ENCODE measurements at regions not wholly inside any gene's neighbourhood (a gene's known extent, or its start where the extent isn't known, plus 50 kb on each side); places are given as distances from the start of the nearest gene placed in this dataset.

DNA sequence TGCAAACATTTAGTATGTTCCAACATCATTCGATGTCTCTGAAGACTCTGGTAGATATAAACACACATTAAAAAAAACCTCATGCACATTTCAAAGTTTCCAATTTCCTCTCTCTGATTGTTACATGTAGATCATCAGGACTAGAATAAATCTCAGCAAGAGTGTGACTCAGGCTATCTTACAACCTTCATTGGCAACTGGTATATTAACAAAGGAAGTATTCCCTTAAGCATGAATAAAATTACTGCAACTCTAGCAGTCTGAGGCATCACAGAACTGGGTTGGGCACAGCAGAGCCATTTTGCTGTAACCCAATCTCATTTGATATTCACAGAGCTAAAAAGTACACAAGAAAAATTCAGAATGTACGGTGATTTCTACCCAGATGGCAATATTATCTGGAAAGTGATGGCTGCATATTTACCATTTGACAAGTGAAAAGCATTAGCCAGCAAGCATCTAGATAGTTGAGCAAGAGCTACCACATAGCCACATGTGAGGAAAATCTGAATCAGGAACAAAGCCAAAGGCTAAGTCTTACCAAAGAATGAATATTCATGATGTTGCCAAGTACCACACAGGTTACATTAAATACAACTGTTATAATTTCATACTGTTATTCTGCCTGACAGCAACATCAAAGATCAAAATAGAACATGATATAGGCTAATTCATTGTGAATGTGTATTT, 232.2 kb downstream of the CRPPA start:
- ChIA-PET CTCF (no interaction called here), POLR2A (no interaction called here)
- Mint-ChIP-seq H3K4me3 (ENCODE audit: unreplicated experiment) (no peak overlapping the region), H3K36me3 (ENCODE audit: insufficient read depth, unreplicated experiment) (no peaks in the 10 kb centered on the region), H3K27ac (ENCODE audit: low read depth, unreplicated experiment) (no peak overlapping the region), H3K9me3 (ENCODE audit: unreplicated experiment) (no peaks in the 10 kb centered on the region), H3K4me1 (ENCODE audit: insufficient read depth, unreplicated experiment) (no peaks in the 10 kb centered on the region), H3K27me3 (ENCODE audit: insufficient read depth, unreplicated experiment) (no peaks in the 10 kb centered on the region)
- BruUV-seq (replicated peaks): no TSS peak
- intact Hi-C loops (cut with micrococcal nuclease): no loop called here
- no peak for TF ChIP-seq CTCF (IDR thresholded peaks at IDR 0.05; ENCODE audit: unreplicated experiment)
- DNase-seq (ENCODE audit: unreplicated experiment): peak; percentile 18

DNA sequence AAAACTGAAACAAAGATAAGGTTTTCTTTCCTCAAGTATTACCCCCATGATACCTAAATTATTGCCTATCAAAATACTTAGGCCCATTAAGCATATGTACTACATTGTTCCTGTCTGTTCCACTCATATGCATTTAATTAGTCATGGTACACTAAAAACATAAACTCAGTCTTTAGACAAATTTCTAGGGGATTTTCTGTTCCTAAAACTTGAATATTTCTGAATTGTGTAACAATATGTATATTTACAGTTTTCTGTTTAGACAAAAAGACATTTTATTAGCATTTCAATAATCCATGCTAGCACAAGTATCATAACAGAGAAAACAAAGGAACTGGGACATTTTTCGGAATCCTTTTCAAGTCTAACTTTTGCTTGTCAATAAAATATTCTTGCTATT, 234.2 kb downstream of the CRPPA start:
- CTCF ChIA-PET: interaction anchor here (0.6 kb wide), 1 partner anchor 790 kb away, joined by 3 read pairs; no protein-coding TSS in a partner anchor
- Mint-ChIP-seq H3K4me1 (ENCODE audit: insufficient read depth, unreplicated experiment) (no peaks in the 10 kb centered on the region), H3K36me3 (ENCODE audit: insufficient read depth, unreplicated experiment) (no peaks in the 10 kb centered on the region), H3K27ac (ENCODE audit: low read depth, unreplicated experiment) (no peak overlapping the region), H3K9me3 (ENCODE audit: unreplicated experiment) (no peaks in the 10 kb centered on the region), H3K4me3 (ENCODE audit: unreplicated experiment) (no peak overlapping the region), H3K27me3 (ENCODE audit: insufficient read depth, unreplicated experiment) (no peaks in the 10 kb centered on the region)
- TF ChIP-seq CTCF (IDR thresholded peaks at IDR 0.05; ENCODE audit: unreplicated experiment): no peak
- intact Hi-C loops (cut with micrococcal nuclease): no loop called here
- no peak for DNase-seq (ENCODE audit: unreplicated experiment)
- POLR2A ChIA-PET: no interaction called here
- no TSS peak for BruUV-seq (replicated peaks)

DNA sequence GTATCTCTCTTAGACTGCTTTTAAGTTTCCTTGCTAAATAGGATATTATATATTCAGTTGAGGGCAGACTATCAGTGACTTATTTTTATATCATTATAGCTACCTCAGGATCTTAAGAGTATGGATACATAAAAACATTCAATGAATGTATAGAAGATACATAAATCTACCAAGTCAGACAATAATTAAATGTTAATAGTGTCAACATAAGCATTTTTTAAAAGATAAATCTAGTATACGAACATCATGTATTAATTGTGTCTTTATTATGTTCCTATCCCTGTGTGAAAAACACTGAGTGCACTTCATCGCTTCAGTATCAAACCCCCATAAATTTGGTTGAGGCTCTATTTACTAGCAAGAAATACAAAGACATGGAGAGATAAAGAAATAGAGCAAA, 242.8 kb downstream of the CRPPA start:
- no peaks in the 10 kb centered on the region for H3K4me1 Mint-ChIP-seq (ENCODE audit: insufficient read depth, unreplicated experiment)
- no peak for DNase-seq (ENCODE audit: unreplicated experiment)
- no peaks in the 10 kb centered on the region for H3K36me3 Mint-ChIP-seq (ENCODE audit: insufficient read depth, unreplicated experiment)
- H3K27ac Mint-ChIP-seq (ENCODE audit: low read depth, unreplicated experiment): no peak overlapping the region
- intact Hi-C loops (cut with micrococcal nuclease): no loop called here
- no peak for TF ChIP-seq CTCF (IDR thresholded peaks at IDR 0.05; ENCODE audit: unreplicated experiment)
- ChIA-PET POLR2A (no interaction called here), CTCF (no interaction called here)
- H3K27me3 Mint-ChIP-seq (ENCODE audit: insufficient read depth, unreplicated experiment): no peaks in the 10 kb centered on the region
- no TSS peak for BruUV-seq (replicated peaks)
- no peaks in the 10 kb centered on the region for H3K9me3 Mint-ChIP-seq (ENCODE audit: unreplicated experiment)
- no peak overlapping the region for H3K4me3 Mint-ChIP-seq (ENCODE audit: unreplicated experiment)

DNA sequence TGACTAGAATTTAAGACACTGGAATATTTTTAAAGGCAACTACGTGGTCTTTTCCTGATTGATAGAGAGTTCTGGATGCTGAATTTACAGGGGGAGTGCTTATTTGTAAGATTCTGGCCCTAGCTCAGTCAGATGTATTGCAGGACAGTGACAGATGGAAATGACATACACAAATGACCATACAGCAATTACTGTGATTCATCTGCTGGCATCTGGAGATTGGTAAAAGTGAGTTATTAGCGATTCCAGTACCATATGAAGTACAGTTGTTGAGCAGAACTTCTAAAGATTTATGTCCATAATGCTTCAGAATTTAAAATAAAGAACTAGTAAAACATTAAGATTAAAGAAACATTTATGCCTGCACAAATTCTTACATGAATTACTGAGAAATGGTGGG, 243.2 kb downstream of the CRPPA start:
- no peak overlapping the region for H3K27ac Mint-ChIP-seq (ENCODE audit: low read depth, unreplicated experiment)

More for the DNA sequence above, 243.2 kb downstream of the CRPPA start:
- Mint-ChIP-seq H3K36me3 (ENCODE audit: insufficient read depth, unreplicated experiment) (no peaks in the 10 kb centered on the region), H3K9me3 (ENCODE audit: unreplicated experiment) (no peaks in the 10 kb centered on the region), H3K27me3 (ENCODE audit: insufficient read depth, unreplicated experiment) (no peaks in the 10 kb centered on the region), H3K4me1 (ENCODE audit: insufficient read depth, unreplicated experiment) (no peaks in the 10 kb centered on the region), H3K4me3 (ENCODE audit: unreplicated experiment) (no peak overlapping the region)
- POLR2A ChIA-PET: no interaction called here
- TF ChIP-seq CTCF (IDR thresholded peaks at IDR 0.05; ENCODE audit: unreplicated experiment): no peak
- intact Hi-C loops (cut with micrococcal nuclease): no loop called here
- BruUV-seq (replicated peaks): no TSS peak
- no peak for DNase-seq (ENCODE audit: unreplicated experiment)
- CTCF ChIA-PET: no interaction called here
